GM12878 (cell line): ENCODE measurements at regions not wholly inside any gene's neighbourhood (a gene's known extent, or its start where the extent isn't known, plus 50 kb on each side); places are given as distances from the start of the nearest gene placed in this dataset.

Source experiments
- ATAC-seq: fragments of 200-7000 bp; cut with Tn5 transposase; 3 replicates; pipeline ENCODE4 v1.9.1; 2020; ENCODE audit warnings: mild to moderate bottlenecking, moderate library complexity
- BruUV-seq: library from RNA; stranded (reverse); fragments of 400-500 nt; replicated peaks from 2 replicates; lab custom pipeline; 2021; lab: Mats Ljungman, UMichigan
- CTCF ChIA-PET: fragments of 300-600 bp; sonication (Branson Sonifier 250); formaldehyde crosslinking; extraction: SDS; loops from one replicate; lab custom pipeline; 2021; ENCODE audit warnings: inconsistent platforms; lab: Yijun Ruan, JAX
- POLR2A ChIA-PET: fragments of 350-600 bp; formaldehyde crosslinking; extraction: SDS; loops from one replicate; lab custom pipeline; 2021; ENCODE audit warnings: inconsistent platforms; lab: Charles Lee
- RAD21 ChIA-PET: fragments of 300-600 bp; sonication (Branson Sonifier 250); formaldehyde crosslinking; loops from one replicate; lab custom pipeline; 2023; ENCODE audit warnings: antibody characterized with exemption; ENCODE audit not compliant: unreplicated experiment; lab: Charles Lee
- SMC1A ChIA-PET: fragments of 300-600 bp; sonication (Branson Sonifier 250); formaldehyde crosslinking; loops from one replicate; lab custom pipeline; 2023; ENCODE audit not compliant: unreplicated experiment, uncharacterized antibody; lab: Charles Lee
- DNase-seq: peaks from one replicate; pipeline ENCODE4 v3.0.0-alpha.2; 2011; ENCODE audit warnings: low read depth, low spot score
- FAIRE-seq: peaks from 3 replicates; lab custom pipeline; 2011; peaks lifted over from hg19 to GRCh38; lab: Jason Lieb, UNC
- H2AFZ ChIP-seq: 2 replicates; pipeline ENCODE4 v1.6.0; 2011; ENCODE audit warnings: low read depth, low read length, control low read depth; ENCODE audit not compliant: control insufficient read depth
- H3K27ac ChIP-seq: 2 replicates; pipeline ENCODE4 v1.5.1; 2011; ENCODE audit warnings: control low read depth; ENCODE audit not compliant: control insufficient read depth, insufficient read depth
- H3K27me3 ChIP-seq, 2 experiments: replicated peaks in 1 of 2; 2 replicates each; pipeline versions ENCODE4 v1.6.0 to v1.6.1; 2011; ENCODE audit warnings: low read length in 1 of 2; ENCODE audit not compliant: control insufficient read depth in 2 of 2, insufficient read depth in 2 of 2
- H3K36me3 ChIP-seq, 2 experiments: 2 replicates each; pipeline ENCODE4 v1.5.1; 2011; ENCODE audit warnings: low read length in 1 of 2; ENCODE audit not compliant: control insufficient read depth in 2 of 2, insufficient read depth in 2 of 2
- H3K4me1 ChIP-seq: 2 replicates; pipeline ENCODE4 v1.6.1; 2011; ENCODE audit warnings: mild to moderate bottlenecking, low read length, moderate library complexity, mixed read lengths; ENCODE audit not compliant: control insufficient read depth, insufficient read depth
- H3K4me2 ChIP-seq: 2 replicates; pipeline ENCODE4 v1.6.0; 2011; ENCODE audit warnings: control low read depth; ENCODE audit not compliant: control insufficient read depth, insufficient read depth
- H3K4me3 ChIP-seq: fragments of 200-600 bp; sonication (generic); 2 replicates; pipeline ENCODE4 v1.5.1; 2016
- H3K79me2 ChIP-seq: 2 replicates; pipeline ENCODE4 v1.6.0; 2011; ENCODE audit warnings: low read length; ENCODE audit not compliant: control insufficient read depth, insufficient read depth
- H3K9ac ChIP-seq: 2 replicates; pipeline ENCODE4 v1.8.0; 2011; ENCODE audit warnings: low read length, control low read depth, mixed read lengths; ENCODE audit not compliant: control insufficient read depth, insufficient read depth
- H3K9me3 ChIP-seq: replicated peaks from 3 replicates; pipeline ENCODE4 v1.5.1; 2011; ENCODE audit warnings: mild to moderate bottlenecking, low read length; ENCODE audit not compliant: control insufficient read depth, insufficient read depth
- H4K20me1 ChIP-seq: 2 replicates; pipeline ENCODE4 v1.6.0; 2011; ENCODE audit not compliant: control insufficient read depth, insufficient read depth
- CBFB ChIP-seq: IDR thresholded peaks from 2 replicates; pipeline ENCODE4 v1.6.1; 2016; ENCODE audit warnings: antibody characterized with exemption, low read depth
- CBX5 ChIP-seq: sonication (generic); IDR thresholded peaks from 2 replicates; pipeline ENCODE4 v1.6.1; 2016; ENCODE audit warnings: low read depth, moderate library complexity, mild to moderate bottlenecking, inconsistent platforms
- CHD2 ChIP-seq: IDR thresholded peaks from 2 replicates; pipeline ENCODE4 v1.6.1; 2011; ENCODE audit warnings: low read depth, low read length, improper control_type of control experiment, borderline replicate concordance
- CHD4 ChIP-seq: fragments of 200-600 bp; sonication (generic); IDR thresholded peaks from 2 replicates; pipeline ENCODE4 v1.6.1; 2016; ENCODE audit warnings: mild to moderate bottlenecking
- EP300 ChIP-seq, 2 experiments: fragments of 150-350 bp in 1 of 2; IDR thresholded peaks; 2 replicates each; pipeline ENCODE4 v1.6.1; 2011 to 2012; ENCODE audit warnings: low read depth in 2 of 2, low read length in 2 of 2, borderline replicate concordance in 1 of 2, improper control_type of control experiment in 1 of 2, inconsistent platforms in 1 of 2; ENCODE audit not compliant: control insufficient read depth in 1 of 2
- EZH2 ChIP-seq: IDR thresholded peaks from 2 replicates; pipeline ENCODE4 v1.6.1; 2012; ENCODE audit warnings: low read depth, mild to moderate bottlenecking, control low read depth, inconsistent platforms, low read length, borderline replicate concordance; ENCODE audit not compliant: control insufficient read depth
- JUND ChIP-seq: IDR thresholded peaks from 2 replicates; pipeline ENCODE4 v1.6.1; 2012; ENCODE audit warnings: low read depth, mild to moderate bottlenecking, low read length, improper control_type of control experiment, moderate library complexity
- KAT2A ChIP-seq: conservative IDR thresholded peaks from 2 replicates; pipeline ENCODE4 v1.6.1; 2011; ENCODE audit warnings: low read depth, low read length; ENCODE audit not compliant: control insufficient read depth
- MEF2A ChIP-seq: IDR thresholded peaks from 2 replicates; pipeline ENCODE4 v1.6.1; 2011; ENCODE audit warnings: low read depth, mild to moderate bottlenecking, low read length, moderate library complexity; ENCODE audit not compliant: insufficient read depth
- NR2F1 ChIP-seq: fragments of 450-650 bp; conservative IDR thresholded peaks from 2 replicates; pipeline ENCODE4 v1.6.1; 2017; ENCODE audit warnings: mild to moderate bottlenecking
- RAD21 ChIP-seq: IDR thresholded peaks from 2 replicates; pipeline ENCODE4 v1.6.1; 2011; ENCODE audit warnings: mild to moderate bottlenecking, low read depth, low read length, moderate library complexity; ENCODE audit not compliant: insufficient read depth
- RELA ChIP-seq: fragments of 450-650 bp; IDR thresholded peaks from 2 replicates; pipeline ENCODE4 v1.8.0; 2014; ENCODE audit warnings: borderline replicate concordance; ENCODE audit not compliant: partially characterized antibody
- SP1 ChIP-seq: IDR thresholded peaks from one replicate; pipeline ENCODE4 v1.6.1; 2011; ENCODE audit warnings: low read depth, low read length
- SPI1 ChIP-seq: IDR thresholded peaks from 2 replicates; pipeline ENCODE4 v1.6.1; 2011; ENCODE audit warnings: low read depth, mild to moderate bottlenecking, low read length, moderate library complexity, borderline replicate concordance; ENCODE audit not compliant: insufficient read depth
- SREBF2 ChIP-seq: IDR thresholded peaks from 2 replicates; pipeline ENCODE4 v1.6.1; 2012; ENCODE audit warnings: mild to moderate bottlenecking, low read length
- ZNF207 ChIP-seq: fragments of 450-650 bp; IDR thresholded peaks from 2 replicates; pipeline ENCODE4 v1.6.1; 2014; ENCODE audit warnings: antibody characterized with exemption, mild to moderate bottlenecking, borderline replicate concordance
- ZSCAN29 ChIP-seq: fragments of 450-650 bp; IDR thresholded peaks from 2 replicates; pipeline ENCODE4 v1.6.1; 2017; ENCODE audit warnings: mild to moderate bottlenecking, moderate library complexity
- WGBS: methylation state at CpG from one replicate; pipeline ENCODE4 v1.1.6; 2016; ENCODE audit warnings: low lambda C conversion rate; ENCODE audit not compliant: insufficient replicate concordance, insufficient coverage; ENCODE audit errors: missing lambda C conversion rate; 5-methylcytosine and 5-hydroxymethylcytosine counted together
- in situ Hi-C: fragments of 300-500 bp; cut with MboI; formaldehyde crosslinking; loops from 9 replicates; pipeline ENCODE4 v1.14.3; 2018; ENCODE audit warnings: mixed read lengths
- intact Hi-C: fragments of 100-400 bp; cut with micrococcal nuclease; formaldehyde crosslinking; loops from one replicate; pipeline ENCODE4 v1.14.2; 2022; ENCODE audit not compliant: unreplicated experiment
- TF ChIP-seq, protein P1 (sequence below), 3 experiments: IDR thresholded peaks in 2 of 3; conservative IDR thresholded peaks in 1 of 3; 2 replicates each; pipeline ENCODE4 v1.5.1; 2011; ENCODE audit warnings: low read depth in 3 of 3, low read length in 3 of 3, mild to moderate bottlenecking in 3 of 3, control low read depth in 2 of 3, moderate library complexity in 2 of 3, inconsistent platforms in 1 of 3, mixed read lengths in 1 of 3; ENCODE audit not compliant: control insufficient read depth in 2 of 3, insufficient read depth in 1 of 3; ENCODE audit errors: extremely low read depth in 1 of 3
- TF ChIP-seq, protein P2 (sequence below): fragments of 450-650 bp; IDR thresholded peaks from 2 replicates; pipeline ENCODE4 v1.6.1; 2017; ENCODE audit warnings: borderline replicate concordance
- TF ChIP-seq, protein P3 (sequence below): IDR thresholded peaks from 2 replicates; pipeline ENCODE4 v1.6.1; 2012; ENCODE audit warnings: low read depth, low read length, improper control_type of control experiment

DNA sequence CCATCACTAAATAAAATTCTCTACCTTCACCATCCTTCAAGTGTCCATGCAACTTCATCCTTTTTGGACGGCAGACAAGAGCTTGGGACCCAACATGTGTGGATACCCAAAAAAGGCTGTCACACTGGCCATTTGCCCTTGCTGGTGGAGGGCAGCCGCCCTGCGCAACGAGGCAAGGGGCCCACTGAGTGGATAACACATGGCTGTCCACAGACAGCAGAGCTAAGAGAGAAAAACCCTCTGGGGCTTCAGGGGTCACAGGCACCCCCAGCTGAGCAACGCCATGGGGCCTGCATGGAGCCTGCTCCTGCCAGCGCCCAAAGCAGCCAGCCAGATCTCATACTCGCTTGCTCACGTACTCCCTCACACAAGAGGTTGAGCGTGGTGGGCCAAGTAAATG lies 205.9 kb upstream of the NREP start (continued):
- TF ChIP-seq SP1 (no peak), SREBF2 (no peak), CBX5 (no peak), ZSCAN29 (no peak), SPI1 (no peak), RELA (no peak), JUND (no peak)
- TF ChIP-seq, protein P1, sequence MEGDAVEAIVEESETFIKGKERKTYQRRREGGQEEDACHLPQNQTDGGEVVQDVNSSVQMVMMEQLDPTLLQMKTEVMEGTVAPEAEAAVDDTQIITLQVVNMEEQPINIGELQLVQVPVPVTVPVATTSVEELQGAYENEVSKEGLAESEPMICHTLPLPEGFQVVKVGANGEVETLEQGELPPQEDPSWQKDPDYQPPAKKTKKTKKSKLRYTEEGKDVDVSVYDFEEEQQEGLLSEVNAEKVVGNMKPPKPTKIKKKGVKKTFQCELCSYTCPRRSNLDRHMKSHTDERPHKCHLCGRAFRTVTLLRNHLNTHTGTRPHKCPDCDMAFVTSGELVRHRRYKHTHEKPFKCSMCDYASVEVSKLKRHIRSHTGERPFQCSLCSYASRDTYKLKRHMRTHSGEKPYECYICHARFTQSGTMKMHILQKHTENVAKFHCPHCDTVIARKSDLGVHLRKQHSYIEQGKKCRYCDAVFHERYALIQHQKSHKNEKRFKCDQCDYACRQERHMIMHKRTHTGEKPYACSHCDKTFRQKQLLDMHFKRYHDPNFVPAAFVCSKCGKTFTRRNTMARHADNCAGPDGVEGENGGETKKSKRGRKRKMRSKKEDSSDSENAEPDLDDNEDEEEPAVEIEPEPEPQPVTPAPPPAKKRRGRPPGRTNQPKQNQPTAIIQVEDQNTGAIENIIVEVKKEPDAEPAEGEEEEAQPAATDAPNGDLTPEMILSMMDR (IDR thresholded peaks at IDR 0.05 in 2 of 3, conservative IDR thresholded peaks at IDR 0.05 in 1 of 3; ENCODE audit: control insufficient read depth in 2 of 3, extremely low read depth in 1 of 3, insufficient read depth in 1 of 3, low read depth in 3 of 3, low read length in 3 of 3) = no peak
- TF ChIP-seq, protein P2, sequence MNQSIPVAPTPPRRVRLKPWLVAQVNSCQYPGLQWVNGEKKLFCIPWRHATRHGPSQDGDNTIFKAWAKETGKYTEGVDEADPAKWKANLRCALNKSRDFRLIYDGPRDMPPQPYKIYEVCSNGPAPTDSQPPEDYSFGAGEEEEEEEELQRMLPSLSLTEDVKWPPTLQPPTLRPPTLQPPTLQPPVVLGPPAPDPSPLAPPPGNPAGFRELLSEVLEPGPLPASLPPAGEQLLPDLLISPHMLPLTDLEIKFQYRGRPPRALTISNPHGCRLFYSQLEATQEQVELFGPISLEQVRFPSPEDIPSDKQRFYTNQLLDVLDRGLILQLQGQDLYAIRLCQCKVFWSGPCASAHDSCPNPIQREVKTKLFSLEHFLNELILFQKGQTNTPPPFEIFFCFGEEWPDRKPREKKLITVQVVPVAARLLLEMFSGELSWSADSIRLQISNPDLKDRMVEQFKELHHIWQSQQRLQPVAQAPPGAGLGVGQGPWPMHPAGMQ = no peak

DNA sequence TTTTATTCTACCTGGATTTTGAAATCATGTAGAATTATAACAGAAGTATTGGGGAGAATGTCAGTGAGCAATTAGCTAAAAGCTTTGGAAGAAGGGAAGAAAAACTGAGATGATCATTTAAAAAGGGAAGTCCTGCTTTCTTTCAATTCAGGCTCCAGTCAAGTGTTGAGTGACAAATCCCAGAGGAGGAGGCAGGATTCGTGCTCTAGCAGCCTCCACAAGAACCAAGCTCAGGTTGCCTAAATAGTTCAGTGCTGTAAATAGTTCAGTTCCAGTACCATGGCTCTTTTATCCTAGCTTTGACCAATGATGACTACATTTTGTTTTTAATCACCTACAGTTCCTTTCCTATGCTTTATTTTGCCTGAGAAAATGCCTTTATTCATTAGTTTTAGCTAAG lies 204.9 kb upstream of the NREP start:
- FAIRE-seq (no peak), ATAC-seq (no peak), DNase-seq (no peak)
- RAD21 ChIA-PET = no interaction called here
- H3K9me3 ChIP-seq = no peaks in the 10 kb centered on the region; the same call in 2 of the 3 replicates
- CTCF ChIA-PET = interaction anchor here (1.1 to 1.5 kb wide), 3 partner anchors 28 to 430 kb away, joined by 3 to 4 read pairs (median 4); no protein-coding TSS in a partner anchor
- SMC1A ChIA-PET = interaction anchor here (0.9 to 1.0 kb wide), 3 partner anchors 9 to 185 kb away, joined by 3 to 4 read pairs (median 3); no protein-coding TSS in a partner anchor
- 0% methylated on average over 1 of the region's 1 CpG for WGBS
- intact Hi-C loops (no loop called here), in situ Hi-C loops (no loop called here)
- no peak overlapping the region for H3K27ac ChIP-seq
- H3K36me3 ChIP-seq = no peaks in the 10 kb centered on the region
- no peaks in the 10 kb centered on the region for H4K20me1 ChIP-seq
- no peak overlapping the region for H3K4me3 ChIP-seq
- H3K79me2 ChIP-seq = no peaks in the 10 kb centered on the region
- no peaks in the 10 kb centered on the region; the same call in 1 of the 2 replicates for H3K4me1 ChIP-seq
- POLR2A ChIA-PET = no interaction called here
- H3K27me3 ChIP-seq = no peaks in the 10 kb centered on the region
- no TSS peak for BruUV-seq
- H3K4me2 ChIP-seq = no peak overlapping the region
- no peak overlapping the region for H3K9ac ChIP-seq
- H2AFZ ChIP-seq = no peak overlapping the region
- TF ChIP-seq ZNF207 = no peak
- no peak for TF ChIP-seq CHD2
- TF ChIP-seq EZH2 = no peak
- TF ChIP-seq RELA = no peak
- TF ChIP-seq NR2F1 = no peak
- TF ChIP-seq, protein P3, sequence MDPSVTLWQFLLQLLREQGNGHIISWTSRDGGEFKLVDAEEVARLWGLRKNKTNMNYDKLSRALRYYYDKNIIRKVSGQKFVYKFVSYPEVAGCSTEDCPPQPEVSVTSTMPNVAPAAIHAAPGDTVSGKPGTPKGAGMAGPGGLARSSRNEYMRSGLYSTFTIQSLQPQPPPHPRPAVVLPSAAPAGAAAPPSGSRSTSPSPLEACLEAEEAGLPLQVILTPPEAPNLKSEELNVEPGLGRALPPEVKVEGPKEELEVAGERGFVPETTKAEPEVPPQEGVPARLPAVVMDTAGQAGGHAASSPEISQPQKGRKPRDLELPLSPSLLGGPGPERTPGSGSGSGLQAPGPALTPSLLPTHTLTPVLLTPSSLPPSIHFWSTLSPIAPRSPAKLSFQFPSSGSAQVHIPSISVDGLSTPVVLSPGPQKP = no peak
- TF ChIP-seq CBFB = no peak
- TF ChIP-seq RAD21 = no peak
- no peak for TF ChIP-seq EP300 (IDR thresholded peaks at IDR 0.05; ENCODE audit: borderline replicate concordance in 1 of 2, control insufficient read depth in 1 of 2, low read depth in 2 of 2, low read length in 2 of 2)
- TF ChIP-seq MEF2A = no peak
- TF ChIP-seq CHD4 = no peak
- no peak for TF ChIP-seq KAT2A
